ENCODE measurements at regions not wholly inside any gene's neighbourhood (a gene's known extent, or its start where the extent isn't known, plus 50 kb on each side); places are given as distances from the start of the nearest gene placed in this dataset.
"Not testable (repeated sequence)": the region's sequence is repeated elsewhere in the genome, so short reads cannot be mapped to it uniquely, and the experiment has no call there.

DNA sequence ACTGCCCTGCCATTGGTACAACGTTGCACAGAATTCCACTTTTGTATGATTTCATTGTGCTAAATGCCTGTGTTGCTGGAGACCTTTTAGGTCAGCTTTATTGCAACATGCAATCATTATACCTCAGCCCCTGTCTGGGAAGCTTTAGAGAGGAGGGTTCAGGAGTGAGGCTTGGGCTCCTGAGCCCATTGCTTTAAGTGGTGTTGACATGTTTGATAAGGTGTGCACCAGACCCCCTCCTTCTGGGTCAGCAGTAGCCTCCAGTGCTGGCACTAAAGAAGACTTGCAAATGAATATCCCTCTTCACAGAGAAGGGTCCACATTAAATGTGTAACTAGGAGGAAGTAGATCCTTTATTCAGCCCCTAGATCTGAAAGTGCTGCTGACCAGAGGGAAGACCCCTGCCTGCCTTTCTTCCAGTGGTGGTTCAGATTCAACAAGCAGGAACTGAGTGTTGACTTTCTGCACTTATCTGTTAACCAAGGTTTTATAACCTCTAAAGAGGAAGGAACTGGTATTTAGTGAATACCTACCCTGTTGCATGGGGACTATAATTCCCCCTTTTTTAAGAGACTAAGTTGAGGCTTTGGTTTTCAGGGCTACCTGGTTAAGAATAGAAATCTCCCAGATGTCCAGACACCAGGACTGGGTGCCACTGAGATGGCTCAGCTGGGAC, 369.4 kb upstream of the IGFBP3 start:
- Histone ChIP-seq H3K36me3 (ENCODE audit: insufficient read depth, low read length) (no peaks in the 10 kb centered on the region), H3K4me1 (ENCODE audit: insufficient read depth, low read length) (no peaks in the 10 kb centered on the region), H2AFZ (ENCODE audit: low read depth, low read length) (no peak overlapping the region), H3K4me3 (ENCODE audit: low read length) (no peak overlapping the region), H3K9me3 (ENCODE audit: low read length) (no peaks in the 10 kb centered on the region), H3K27me3 (ENCODE audit: insufficient read depth, low read length) (no peaks in the 10 kb centered on the region)

GRCh38 chr7:46288861-46289260, 367.8 kb upstream of the IGFBP3 start:
- Histone ChIP-seq H3K4me3 (ENCODE audit: low read length) (no peak overlapping the region), H3K36me3 (ENCODE audit: insufficient read depth, low read length) (no peaks in the 10 kb centered on the region), H3K9me3 (ENCODE audit: low read length) (no peaks in the 10 kb centered on the region), H2AFZ (ENCODE audit: low read depth, low read length) (no peak overlapping the region), H3K4me1 (ENCODE audit: insufficient read depth, low read length) (peaks cover 6% of the 10 kb centered on the region), H3K27me3 (ENCODE audit: insufficient read depth, low read length) (no peaks in the 10 kb centered on the region)

GRCh38 chr7:46288010-46288409, 366.9 kb upstream of the IGFBP3 start:
- Histone ChIP-seq H3K9me3 (ENCODE audit: low read length) (no peaks in the 10 kb centered on the region), H3K36me3 (ENCODE audit: insufficient read depth, low read length) (no peaks in the 10 kb centered on the region), H2AFZ (ENCODE audit: low read depth, low read length) (no peak overlapping the region), H3K4me3 (ENCODE audit: low read length) (no peak overlapping the region), H3K27me3 (ENCODE audit: insufficient read depth, low read length) (no peaks in the 10 kb centered on the region), H3K4me1 (ENCODE audit: insufficient read depth, low read length) (peaks cover 15% of the 10 kb centered on the region)

GRCh38 chr7:46286957-46287356, 365.9 kb upstream of the IGFBP3 start:
- H3K27me3 ChIP-seq (ENCODE audit: insufficient read depth, low read length): no peaks in the 10 kb centered on the region
- H2AFZ ChIP-seq (ENCODE audit: low read depth, low read length): no peak overlapping the region
- H3K36me3 ChIP-seq (ENCODE audit: insufficient read depth, low read length): no peaks in the 10 kb centered on the region
- peaks cover 24% of the 10 kb centered on the region for H3K4me1 ChIP-seq (ENCODE audit: insufficient read depth, low read length)
- H3K4me3 ChIP-seq (ENCODE audit: low read length): no peak overlapping the region
- H3K9me3 ChIP-seq (ENCODE audit: low read length): no peaks in the 10 kb centered on the region

- Histone ChIP-seq H2AFZ (ENCODE audit: low read depth, low read length) (no peak overlapping the region), H3K9me3 (ENCODE audit: low read length) (no peaks in the 10 kb centered on the region), H3K4me1 (ENCODE audit: insufficient read depth, low read length) (peaks cover 29% of the 10 kb centered on the region), H3K36me3 (ENCODE audit: insufficient read depth, low read length) (no peaks in the 10 kb centered on the region), H3K27me3 (ENCODE audit: insufficient read depth, low read length) (no peaks in the 10 kb centered on the region), H3K4me3 (ENCODE audit: low read length) (no peak overlapping the region)
These were observed 365.3 kb upstream of the IGFBP3 start for GRCh38 chr7:46286356-46286755.

DNA sequence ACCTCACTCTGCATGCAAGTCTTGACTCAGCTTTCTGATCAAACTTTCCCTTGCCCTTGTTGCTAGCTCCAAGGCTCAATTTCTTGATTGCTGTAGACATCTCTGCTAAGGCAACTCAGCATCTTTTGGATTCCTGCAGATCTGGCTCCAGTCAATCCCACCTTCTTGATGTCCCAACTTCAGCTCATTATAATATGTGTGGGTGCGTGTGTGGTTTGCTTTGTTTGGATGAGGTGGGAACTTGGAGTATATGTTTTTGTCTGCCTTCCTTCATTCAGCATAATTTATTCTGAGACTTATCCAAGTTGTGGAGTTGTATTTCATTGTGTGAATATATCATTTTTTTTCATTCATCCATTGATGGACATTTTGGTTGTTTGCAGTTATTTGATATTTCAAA, 364.8 kb upstream of the IGFBP3 start:
- Histone ChIP-seq H3K4me3 (ENCODE audit: low read length) (no peak overlapping the region), H2AFZ (ENCODE audit: low read depth, low read length) (no peak overlapping the region), H3K9me3 (ENCODE audit: low read length) (no peaks in the 10 kb centered on the region), H3K27me3 (ENCODE audit: insufficient read depth, low read length) (no peaks in the 10 kb centered on the region), H3K36me3 (ENCODE audit: insufficient read depth, low read length) (no peaks in the 10 kb centered on the region), H3K4me1 (ENCODE audit: insufficient read depth, low read length) (peaks cover 33% of the 10 kb centered on the region)

DNA sequence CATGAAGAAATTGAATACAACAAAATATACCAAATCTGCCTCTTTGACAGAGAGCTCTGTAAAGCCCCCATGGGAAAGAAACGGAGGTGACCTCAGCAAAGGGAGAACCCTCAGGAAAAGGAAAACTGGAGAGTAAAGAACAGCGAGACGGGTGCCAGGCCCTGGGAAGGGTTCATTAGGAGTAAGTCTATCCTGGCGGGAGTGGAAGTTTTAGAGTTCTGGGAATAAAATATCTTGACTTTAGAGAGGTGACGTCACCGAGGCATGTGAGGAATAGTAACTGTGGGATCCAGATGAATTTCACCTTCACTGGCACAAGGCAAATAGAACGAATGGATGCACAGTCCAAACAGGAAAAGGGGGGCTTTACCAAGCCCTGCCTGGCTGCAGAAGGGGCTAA, 362.8 kb upstream of the IGFBP3 start:
- Histone ChIP-seq H3K27me3 (ENCODE audit: insufficient read depth, low read length) (no peaks in the 10 kb centered on the region), H3K36me3 (ENCODE audit: insufficient read depth, low read length) (no peaks in the 10 kb centered on the region), H3K4me3 (ENCODE audit: low read length) (no peak overlapping the region), H3K4me1 (ENCODE audit: insufficient read depth, low read length) (peaks cover 33% of the 10 kb centered on the region), H3K9me3 (ENCODE audit: low read length) (no peaks in the 10 kb centered on the region), H2AFZ (ENCODE audit: low read depth, low read length) (no peak overlapping the region)

DNA sequence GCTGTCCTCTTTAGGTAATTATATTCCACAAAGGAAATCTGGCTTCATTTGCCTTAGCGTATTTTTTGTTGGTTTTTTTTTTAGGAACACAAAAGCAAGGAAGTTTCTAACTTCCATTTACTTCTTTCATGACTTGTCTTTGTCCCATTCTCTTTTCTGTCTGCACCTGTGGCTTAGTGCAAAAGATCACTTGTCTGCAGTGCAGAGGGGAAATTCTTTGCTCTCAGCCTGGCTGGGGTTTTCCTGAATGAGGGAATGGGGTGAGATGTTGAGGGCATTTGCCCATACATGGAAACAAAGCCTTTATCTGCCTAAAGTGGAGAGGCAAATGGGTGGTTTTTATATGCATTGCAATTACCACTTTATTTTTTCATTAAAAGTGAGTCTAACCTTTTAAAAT, 361.1 kb upstream of the IGFBP3 start:
- Histone ChIP-seq H3K27me3 (ENCODE audit: insufficient read depth, low read length) (no peaks in the 10 kb centered on the region), H3K9me3 (ENCODE audit: low read length) (no peaks in the 10 kb centered on the region), H3K4me1 (ENCODE audit: insufficient read depth, low read length) (peaks cover 33% of the 10 kb centered on the region), H3K36me3 (ENCODE audit: insufficient read depth, low read length) (no peaks in the 10 kb centered on the region), H3K4me3 (ENCODE audit: low read length) (no peak overlapping the region), H2AFZ (ENCODE audit: low read depth, low read length) (no peak overlapping the region)

- H3K4me1 ChIP-seq (ENCODE audit: insufficient read depth, low read length): peaks cover 33% of the 10 kb centered on the region
- H3K4me3 ChIP-seq (ENCODE audit: low read length): no peak overlapping the region
- H2AFZ ChIP-seq (ENCODE audit: low read depth, low read length): no peak overlapping the region
- H3K9me3 ChIP-seq (ENCODE audit: low read length): no peaks in the 10 kb centered on the region
- H3K27me3 ChIP-seq (ENCODE audit: insufficient read depth, low read length): no peaks in the 10 kb centered on the region
- no peaks in the 10 kb centered on the region for H3K36me3 ChIP-seq (ENCODE audit: insufficient read depth, low read length)
These were observed 360.0 kb upstream of the IGFBP3 start for GRCh38 chr7:46281071-46281470.

DNA sequence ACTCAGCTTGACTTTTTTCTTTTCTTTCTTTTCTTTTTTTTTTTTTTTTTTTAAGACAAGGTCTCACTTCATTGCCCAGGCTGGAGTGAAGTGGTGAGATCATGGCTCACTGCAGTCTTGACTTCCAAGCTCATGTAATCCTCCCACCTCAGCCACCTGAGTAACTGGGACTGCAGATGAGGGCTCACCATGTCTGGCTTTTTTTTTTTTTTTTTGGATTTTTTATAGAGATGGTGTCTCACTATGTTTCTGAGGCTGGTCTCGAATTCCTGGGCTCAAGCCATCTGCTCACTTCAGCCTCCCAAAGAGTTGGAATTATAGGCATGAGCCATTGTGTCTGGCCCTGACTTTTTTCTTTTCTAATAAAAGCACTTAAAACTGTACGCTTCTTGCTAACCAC, 358.2 kb upstream of the IGFBP3 start:
- Histone ChIP-seq H3K36me3 (ENCODE audit: insufficient read depth, low read length) (no peaks in the 10 kb centered on the region), H3K9me3 (ENCODE audit: low read length) (no peaks in the 10 kb centered on the region), H2AFZ (ENCODE audit: low read depth, low read length) (no peak overlapping the region), H3K4me1 (ENCODE audit: insufficient read depth, low read length) (peaks cover 31% of the 10 kb centered on the region), H3K4me3 (ENCODE audit: low read length) (no peak overlapping the region), H3K27me3 (ENCODE audit: insufficient read depth, low read length) (no peaks in the 10 kb centered on the region)

DNA sequence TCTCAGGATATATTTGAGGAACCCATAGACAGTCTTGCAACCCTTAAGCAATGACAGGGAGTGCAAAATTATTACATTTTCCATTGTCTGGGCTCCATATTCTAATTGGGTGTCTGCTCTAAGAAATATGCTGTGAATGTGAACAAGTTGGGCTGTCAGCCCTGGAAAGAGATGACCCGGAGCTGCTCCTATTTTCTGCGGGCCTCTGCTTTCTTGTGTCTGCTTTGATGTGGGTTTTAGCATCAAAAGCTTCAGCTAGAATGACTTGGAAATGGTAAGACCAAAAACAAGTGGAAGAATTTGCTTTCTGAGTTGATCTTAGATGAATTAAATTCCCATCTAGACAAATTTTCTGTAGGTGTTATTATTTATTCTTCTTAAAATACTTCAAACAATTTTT, 343.6 kb upstream of the IGFBP3 start:
- H3K4me3 ChIP-seq (ENCODE audit: low read length): no peak overlapping the region
- H2AFZ ChIP-seq (ENCODE audit: low read depth, low read length): no peak overlapping the region
- H3K27me3 ChIP-seq (ENCODE audit: insufficient read depth, low read length): no peaks in the 10 kb centered on the region
- H3K36me3 ChIP-seq (ENCODE audit: insufficient read depth, low read length): no peaks in the 10 kb centered on the region
- H3K4me1 ChIP-seq (ENCODE audit: insufficient read depth, low read length): no peaks in the 10 kb centered on the region
- H3K9me3 ChIP-seq (ENCODE audit: low read length): peaks cover 3% of the 10 kb centered on the region

DNA sequence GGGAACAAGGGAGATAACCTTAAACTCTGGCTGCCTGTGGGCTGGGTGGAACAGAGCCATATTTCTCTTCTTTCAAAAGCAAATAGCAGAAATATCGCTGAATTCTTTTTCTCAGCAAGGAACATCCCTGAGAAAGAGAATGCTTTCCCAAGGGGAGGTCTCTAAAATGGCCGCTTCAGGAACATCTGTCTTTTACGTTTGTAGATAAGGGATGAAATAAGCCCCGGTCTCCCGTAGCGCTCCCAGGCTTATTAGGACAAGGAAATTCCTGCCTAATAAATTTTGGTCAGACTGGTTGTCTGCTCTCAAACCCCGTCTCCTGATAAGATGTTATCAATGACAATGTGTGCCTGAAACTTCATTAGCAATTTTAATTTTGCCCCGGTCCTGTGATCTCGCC, 340.6 kb upstream of the IGFBP3 start:
- not testable (repeated sequence) for H3K36me3 ChIP-seq (ENCODE audit: insufficient read depth, low read length); H3K4me1 ChIP-seq (ENCODE audit: insufficient read depth, low read length); H3K4me3 ChIP-seq (ENCODE audit: low read length); H2AFZ ChIP-seq (ENCODE audit: low read depth, low read length); H3K9me3 ChIP-seq (ENCODE audit: low read length); H3K27me3 ChIP-seq (ENCODE audit: insufficient read depth, low read length)

DNA sequence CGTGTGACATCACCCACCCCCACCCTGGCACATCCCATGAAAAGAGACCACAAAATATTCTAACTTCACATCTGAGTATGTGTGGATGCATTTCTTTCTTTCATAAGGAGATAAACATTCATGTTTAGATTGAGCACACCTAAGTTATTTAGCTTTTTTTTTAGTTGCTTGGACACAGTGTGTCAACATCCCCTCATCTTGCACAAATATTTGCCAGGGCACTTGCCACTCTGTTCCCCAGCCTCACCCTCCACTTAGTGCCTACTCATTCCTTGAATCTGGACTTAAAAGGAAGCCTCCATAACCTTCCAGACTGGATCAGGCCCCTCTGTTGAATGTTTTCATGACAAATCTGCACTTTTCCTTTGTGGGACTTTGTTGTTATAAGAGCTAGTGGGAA, 338.9 kb upstream of the IGFBP3 start:
- no peaks in the 10 kb centered on the region for H3K36me3 ChIP-seq (ENCODE audit: insufficient read depth, low read length)
- no peaks in the 10 kb centered on the region for H3K27me3 ChIP-seq (ENCODE audit: insufficient read depth, low read length)
- H3K9me3 ChIP-seq (ENCODE audit: low read length): peaks cover 3% of the 10 kb centered on the region
- no peaks in the 10 kb centered on the region for H3K4me1 ChIP-seq (ENCODE audit: insufficient read depth, low read length)
- H3K4me3 ChIP-seq (ENCODE audit: low read length): no peak overlapping the region
- no peak overlapping the region for H2AFZ ChIP-seq (ENCODE audit: low read depth, low read length)

DNA sequence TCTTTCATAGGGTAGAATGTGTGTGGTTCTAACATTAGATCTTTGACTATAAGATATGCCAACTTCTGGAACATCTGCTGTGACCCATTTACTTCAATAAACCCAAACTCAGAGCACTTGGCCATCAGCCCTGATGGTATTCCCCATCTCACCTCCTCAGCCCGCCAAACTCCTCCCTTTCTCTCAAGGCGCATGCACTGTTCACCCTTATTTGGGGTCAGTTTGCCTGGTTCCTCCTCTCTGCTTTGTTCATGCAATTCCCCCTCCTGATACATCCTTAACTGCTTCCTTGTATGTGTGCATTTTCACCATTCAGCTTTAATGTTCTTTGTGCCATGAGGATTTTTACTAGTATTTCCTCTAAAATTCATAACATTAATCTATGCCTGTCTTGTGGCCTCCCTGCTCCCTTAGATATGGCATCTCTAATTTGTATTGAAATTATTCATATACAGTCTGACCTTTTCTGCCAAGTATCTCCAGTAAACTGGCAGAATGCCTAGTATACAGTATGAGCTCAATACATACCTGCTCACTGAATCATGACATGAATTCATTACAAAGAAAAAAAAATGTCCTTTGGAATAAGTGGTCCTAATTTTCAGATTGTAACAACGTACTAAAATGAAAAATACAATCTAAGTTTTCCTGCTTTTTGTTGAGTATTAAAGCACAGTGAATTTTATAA, 336.8 kb upstream of the IGFBP3 start:
- H3K4me3 ChIP-seq (ENCODE audit: low read length): no peak overlapping the region
- no peak overlapping the region for H2AFZ ChIP-seq (ENCODE audit: low read depth, low read length)
- peaks cover 3% of the 10 kb centered on the region for H3K9me3 ChIP-seq (ENCODE audit: low read length)
- no peaks in the 10 kb centered on the region for H3K4me1 ChIP-seq (ENCODE audit: insufficient read depth, low read length)
- no peaks in the 10 kb centered on the region for H3K36me3 ChIP-seq (ENCODE audit: insufficient read depth, low read length)
- no peaks in the 10 kb centered on the region for H3K27me3 ChIP-seq (ENCODE audit: insufficient read depth, low read length)

All from neuron (in vitro differentiated cells).